HEK293 (cell line): ENCODE measurements at regions not wholly inside any gene's neighbourhood (a gene's known extent, or its start where the extent isn't known, plus 50 kb on each side); places are given as distances from the start of the nearest gene placed in this dataset.

Experiments
- YY1 ChIP-seq: fragments of 450-650 bp; formaldehyde crosslinking; IDR thresholded peaks from 2 replicates; pipeline ENCODE4 v1.5.1; 2018; ENCODE audit warnings: missing biosample characterization, missing genetic modification characterization
- ZBTB20 ChIP-seq: fragments of 450-650 bp; formaldehyde crosslinking; IDR thresholded peaks from 2 replicates; pipeline ENCODE4 v1.5.1; 2016; ENCODE audit warnings: missing biosample characterization, missing genetic modification characterization
- ZNF133 ChIP-seq: fragments of 450-650 bp; formaldehyde crosslinking; IDR thresholded peaks from 2 replicates; pipeline ENCODE4 v1.5.1; 2016; ENCODE audit warnings: missing biosample characterization, missing genetic modification characterization
- ZNF146 ChIP-seq: fragments of 450-650 bp; formaldehyde crosslinking; IDR thresholded peaks from 2 replicates; pipeline ENCODE4 v1.5.1; 2016; ENCODE audit warnings: missing biosample characterization, missing genetic modification characterization
- ZNF548 ChIP-seq: fragments of 450-650 bp; formaldehyde crosslinking; IDR thresholded peaks from 2 replicates; pipeline ENCODE4 v1.5.1; 2016; ENCODE audit warnings: missing biosample characterization, missing genetic modification characterization
- ZNF639 ChIP-seq: fragments of 450-650 bp; formaldehyde crosslinking; IDR thresholded peaks from 2 replicates; pipeline ENCODE4 v1.5.1; 2016; ENCODE audit warnings: missing biosample characterization, missing genetic modification characterization
- TF ChIP-seq, protein P1 (sequence below): fragments of 450-650 bp; formaldehyde crosslinking; IDR thresholded peaks from 2 replicates; pipeline ENCODE4 v1.5.1; 2016; ENCODE audit warnings: missing biosample characterization, missing genetic modification characterization
- TF ChIP-seq, protein P2 (sequence below): fragments of 450-650 bp; formaldehyde crosslinking; IDR thresholded peaks from 2 replicates; pipeline ENCODE4 v1.5.1; 2016; ENCODE audit warnings: missing biosample characterization, missing genetic modification characterization
- TF ChIP-seq, protein P3 (sequence below): fragments of 450-650 bp; formaldehyde crosslinking; IDR thresholded peaks from 2 replicates; pipeline ENCODE4 v1.5.1; 2017; ENCODE audit warnings: missing biosample characterization, missing genetic modification characterization
- TF ChIP-seq, protein P4 (sequence below): IDR thresholded peaks from 2 replicates; pipeline ENCODE4 v1.6.1; 2011; ENCODE audit warnings: mild to moderate bottlenecking, low read depth, low read length, borderline replicate concordance

GRCh38 chr3:77720460-77720971 is 680.6 kb downstream of the ROBO2 start:
- TF ChIP-seq, protein P1, sequence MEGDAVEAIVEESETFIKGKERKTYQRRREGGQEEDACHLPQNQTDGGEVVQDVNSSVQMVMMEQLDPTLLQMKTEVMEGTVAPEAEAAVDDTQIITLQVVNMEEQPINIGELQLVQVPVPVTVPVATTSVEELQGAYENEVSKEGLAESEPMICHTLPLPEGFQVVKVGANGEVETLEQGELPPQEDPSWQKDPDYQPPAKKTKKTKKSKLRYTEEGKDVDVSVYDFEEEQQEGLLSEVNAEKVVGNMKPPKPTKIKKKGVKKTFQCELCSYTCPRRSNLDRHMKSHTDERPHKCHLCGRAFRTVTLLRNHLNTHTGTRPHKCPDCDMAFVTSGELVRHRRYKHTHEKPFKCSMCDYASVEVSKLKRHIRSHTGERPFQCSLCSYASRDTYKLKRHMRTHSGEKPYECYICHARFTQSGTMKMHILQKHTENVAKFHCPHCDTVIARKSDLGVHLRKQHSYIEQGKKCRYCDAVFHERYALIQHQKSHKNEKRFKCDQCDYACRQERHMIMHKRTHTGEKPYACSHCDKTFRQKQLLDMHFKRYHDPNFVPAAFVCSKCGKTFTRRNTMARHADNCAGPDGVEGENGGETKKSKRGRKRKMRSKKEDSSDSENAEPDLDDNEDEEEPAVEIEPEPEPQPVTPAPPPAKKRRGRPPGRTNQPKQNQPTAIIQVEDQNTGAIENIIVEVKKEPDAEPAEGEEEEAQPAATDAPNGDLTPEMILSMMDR (tag by site-specific recombination) = no peak
- TF ChIP-seq, protein P2, sequence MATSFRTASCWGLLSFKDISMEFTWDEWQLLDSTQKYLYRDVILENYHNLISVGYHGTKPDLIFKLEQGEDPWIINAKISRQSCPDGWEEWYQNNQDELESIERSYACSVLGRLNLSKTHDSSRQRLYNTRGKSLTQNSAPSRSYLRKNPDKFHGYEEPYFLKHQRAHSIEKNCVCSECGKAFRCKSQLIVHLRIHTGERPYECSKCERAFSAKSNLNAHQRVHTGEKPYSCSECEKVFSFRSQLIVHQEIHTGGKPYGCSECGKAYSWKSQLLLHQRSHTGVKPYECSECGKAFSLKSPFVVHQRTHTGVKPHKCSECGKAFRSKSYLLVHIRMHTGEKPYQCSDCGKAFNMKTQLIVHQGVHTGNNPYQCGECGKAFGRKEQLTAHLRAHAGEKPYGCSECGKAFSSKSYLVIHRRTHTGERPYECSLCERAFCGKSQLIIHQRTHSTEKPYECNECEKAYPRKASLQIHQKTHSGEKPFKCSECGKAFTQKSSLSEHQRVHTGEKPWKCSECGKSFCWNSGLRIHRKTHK (tag by site-specific recombination) = no peak
- TF ChIP-seq ZNF639 (tag by site-specific recombination) (no peak), ZNF133 (no peak), YY1 (tag by site-specific recombination) (no peak), ZBTB20 (tag by site-specific recombination) (no peak), ZNF146 (tag by site-specific recombination) (no peak), ZNF548 (tag by site-specific recombination) (no peak)
- TF ChIP-seq, protein P3, sequence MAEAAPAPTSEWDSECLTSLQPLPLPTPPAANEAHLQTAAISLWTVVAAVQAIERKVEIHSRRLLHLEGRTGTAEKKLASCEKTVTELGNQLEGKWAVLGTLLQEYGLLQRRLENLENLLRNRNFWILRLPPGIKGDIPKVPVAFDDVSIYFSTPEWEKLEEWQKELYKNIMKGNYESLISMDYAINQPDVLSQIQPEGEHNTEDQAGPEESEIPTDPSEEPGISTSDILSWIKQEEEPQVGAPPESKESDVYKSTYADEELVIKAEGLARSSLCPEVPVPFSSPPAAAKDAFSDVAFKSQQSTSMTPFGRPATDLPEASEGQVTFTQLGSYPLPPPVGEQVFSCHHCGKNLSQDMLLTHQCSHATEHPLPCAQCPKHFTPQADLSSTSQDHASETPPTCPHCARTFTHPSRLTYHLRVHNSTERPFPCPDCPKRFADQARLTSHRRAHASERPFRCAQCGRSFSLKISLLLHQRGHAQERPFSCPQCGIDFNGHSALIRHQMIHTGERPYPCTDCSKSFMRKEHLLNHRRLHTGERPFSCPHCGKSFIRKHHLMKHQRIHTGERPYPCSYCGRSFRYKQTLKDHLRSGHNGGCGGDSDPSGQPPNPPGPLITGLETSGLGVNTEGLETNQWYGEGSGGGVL = no peak
- TF ChIP-seq, protein P4, sequence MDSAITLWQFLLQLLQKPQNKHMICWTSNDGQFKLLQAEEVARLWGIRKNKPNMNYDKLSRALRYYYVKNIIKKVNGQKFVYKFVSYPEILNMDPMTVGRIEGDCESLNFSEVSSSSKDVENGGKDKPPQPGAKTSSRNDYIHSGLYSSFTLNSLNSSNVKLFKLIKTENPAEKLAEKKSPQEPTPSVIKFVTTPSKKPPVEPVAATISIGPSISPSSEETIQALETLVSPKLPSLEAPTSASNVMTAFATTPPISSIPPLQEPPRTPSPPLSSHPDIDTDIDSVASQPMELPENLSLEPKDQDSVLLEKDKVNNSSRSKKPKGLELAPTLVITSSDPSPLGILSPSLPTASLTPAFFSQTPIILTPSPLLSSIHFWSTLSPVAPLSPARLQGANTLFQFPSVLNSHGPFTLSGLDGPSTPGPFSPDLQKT = no peak
